B cell (primary cell): ENCODE measurements at regions not wholly inside any gene's neighbourhood (a gene's known extent, or its start where the extent isn't known, plus 50 kb on each side); places are given as distances from the start of the nearest gene placed in this dataset.

Experiments used
- ATAC-seq: fragments of 200-7000 bp; cut with Tn5 transposase; one replicate; pipeline ENCODE4 v1.10.0; 2021; ENCODE audit warnings: low read depth, mild to moderate bottlenecking, moderate number of reproducible peaks, moderate library complexity
- CTCF ChIA-PET: fragments of 350-600 bp; sonication (Branson Sonifier 250); formaldehyde crosslinking; loops from one replicate; lab custom pipeline; 2021; ENCODE audit warnings: antibody characterized with exemption, inconsistent platforms; lab: Charles Lee
- POLR2A ChIA-PET: fragments of 350-600 bp; sonication (Branson Sonifier 250); formaldehyde crosslinking; loops from one replicate; lab custom pipeline; 2021; ENCODE audit warnings: antibody characterized with exemption; lab: Charles Lee
- DNase-seq: peaks from one replicate; pipeline ENCODE4 v3.0.0; 2013
- H2AFZ ChIP-seq: 2 replicates; pipeline ENCODE4 v1.6.1; 2012; ENCODE audit warnings: mild to moderate bottlenecking, low read depth, low read length; ENCODE audit not compliant: insufficient read depth, poor library complexity, severe bottlenecking
- H3K27ac ChIP-seq, 2 donors: 1 replicate in 1 of 2; 2 replicates in 1 of 2; pipeline ENCODE4 v1.5.1; 2012 to 2013; ENCODE audit warnings: low read length in 2 of 2, mild to moderate bottlenecking in 2 of 2, moderate library complexity in 1 of 2
- H3K27me3 ChIP-seq, 4 experiments: fragments of 200-600 bp in 1 of 4; sonication (generic) in 1 of 4; replicated peaks in 1 of 4; 1 replicate in 2 of 4; 2 replicates in 2 of 4; pipeline versions ENCODE4 v1.6.1 to v1.7.0; 2013 to 2016; ENCODE audit warnings: low read length in 3 of 4, mild to moderate bottlenecking in 2 of 4, mixed read lengths in 1 of 4, moderate library complexity in 1 of 4; ENCODE audit not compliant: insufficient read depth in 4 of 4, control insufficient read depth in 3 of 4; ENCODE audit errors: control extremely low read depth in 1 of 4
- H3K36me3 ChIP-seq, 2 experiments: replicated peaks in 1 of 2; 1 replicate in 1 of 2; 2 replicates in 1 of 2; pipeline versions ENCODE4 v1.6.1 to v1.7.1; 2013; ENCODE audit warnings: low read length in 1 of 2; ENCODE audit not compliant: insufficient read depth in 2 of 2, control insufficient read depth in 1 of 2; ENCODE audit errors: control extremely low read depth in 1 of 2, extremely low read depth in 1 of 2
- H3K4me1 ChIP-seq, 2 donors: fragments of 200-600 bp in 1 of 2; sonication (generic) in 1 of 2; 1 replicate in 1 of 2; 2 replicates in 1 of 2; pipeline versions ENCODE4 v1.5.1 to v1.6.1; 2013 to 2017; ENCODE audit warnings: low read length in 2 of 2; ENCODE audit not compliant: control insufficient read depth in 2 of 2, insufficient read depth in 2 of 2
- H3K4me2 ChIP-seq: replicated peaks from 2 replicates; pipeline ENCODE3; 2012; ENCODE audit warnings: mild to moderate bottlenecking, low read depth, low read length; ENCODE audit not compliant: poor library complexity, severe bottlenecking
- H3K4me3 ChIP-seq, 5 experiments: fragments of 200-600 bp in 1 of 5; sonication (generic) in 1 of 5; 1 replicate in 3 of 5; 2 replicates in 2 of 5; pipeline versions ENCODE4 v1.5.1 to v1.7.0; 2011 to 2016; ENCODE audit warnings: low read length in 4 of 5, mild to moderate bottlenecking in 4 of 5, low read depth in 2 of 5, control low read depth in 1 of 5, moderate library complexity in 1 of 5; ENCODE audit not compliant: insufficient read depth in 1 of 5; ENCODE audit errors: control extremely low read depth in 1 of 5, extremely low read depth in 1 of 5
- H3K79me2 ChIP-seq: fragments of 200-600 bp; sonication (generic); one replicate; pipeline ENCODE4 v1.6.0; 2016; ENCODE audit warnings: low read length; ENCODE audit not compliant: control insufficient read depth, insufficient read depth
- H3K9ac ChIP-seq: fragments of 200-600 bp; sonication (generic); 2 replicates; pipeline ENCODE4 v1.6.1; 2017; ENCODE audit warnings: mild to moderate bottlenecking, low read length, moderate library complexity
- H3K9me3 ChIP-seq, 3 donors: one replicate each; pipeline versions ENCODE4 v1.6.1 to v1.7.1; 2013; ENCODE audit warnings: low read length in 2 of 3; ENCODE audit not compliant: control insufficient read depth in 2 of 3, insufficient read depth in 1 of 3; ENCODE audit errors: control extremely low read depth in 1 of 3
- H4K20me1 ChIP-seq: 2 replicates; pipeline ENCODE4 v1.6.0; 2012; ENCODE audit warnings: mild to moderate bottlenecking, low read length; ENCODE audit not compliant: insufficient read depth, control insufficient read depth, poor library complexity, severe bottlenecking
- H3K27ac Mint-ChIP-seq: one replicate; pipeline ENCODE4 v1.8.0; 2021; ENCODE audit warnings: mixed read lengths
- H3K27me3 Mint-ChIP-seq: one replicate; pipeline ENCODE4 v1.8.0; 2021; ENCODE audit warnings: mixed read lengths
- H3K4me1 Mint-ChIP-seq: one replicate; pipeline ENCODE4 v1.8.0; 2021; ENCODE audit warnings: mixed read lengths
- H3K4me3 Mint-ChIP-seq: one replicate; pipeline ENCODE4 v1.8.0; 2021; ENCODE audit warnings: mixed read lengths
- H3K9me3 Mint-ChIP-seq: one replicate; pipeline ENCODE4 v1.8.0; 2022; ENCODE audit warnings: mixed read lengths; ENCODE audit not compliant: insufficient read depth
- EZH2 ChIP-seq: IDR thresholded peaks from 2 replicates; pipeline ENCODE4 v1.6.1; 2012; ENCODE audit warnings: borderline replicate concordance, low read depth, mild to moderate bottlenecking, moderate library complexity, low read length; ENCODE audit not compliant: insufficient read depth, poor library complexity, severe bottlenecking
- WGBS: methylation state at CpG from one replicate; pipeline ENCODE4 v1.1.5; 2013; ENCODE audit warnings: missing lambda C conversion rate; ENCODE audit not compliant: insufficient coverage; 5-methylcytosine and 5-hydroxymethylcytosine counted together
- intact Hi-C: fragments of 100-400 bp; cut with micrococcal nuclease; formaldehyde crosslinking; loops from one replicate; pipeline ENCODE4 v1.10.0; 2022
- TF ChIP-seq, protein P1 (sequence below): fragments of 200-600 bp; IDR thresholded peaks from one replicate; pipeline ENCODE4 v1.8.0; 2022; ENCODE audit warnings: antibody characterized with exemption, mild to moderate bottlenecking

DNA sequence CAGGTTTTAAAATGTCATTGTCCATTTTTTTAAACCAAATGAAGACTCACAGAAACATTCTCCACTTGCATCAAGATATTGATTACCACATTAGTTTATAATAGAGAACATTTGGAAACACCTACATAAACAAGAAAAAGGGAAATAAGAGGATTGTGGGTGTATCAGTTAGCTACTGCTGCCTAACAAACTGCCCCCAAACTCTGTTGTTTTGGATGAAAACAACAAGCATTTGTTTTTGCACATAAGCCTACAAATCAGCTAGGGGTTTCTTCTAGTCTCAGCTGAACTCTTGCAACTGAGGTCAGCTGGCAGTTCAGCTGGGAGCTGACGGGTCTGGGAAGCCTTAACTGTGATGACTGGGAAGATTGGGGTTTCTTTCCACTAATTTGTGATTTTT lies 464.4 kb downstream of the COG6 start:
- ATAC-seq (no peak), DNase-seq (no peak)
- TF ChIP-seq, protein P1, sequence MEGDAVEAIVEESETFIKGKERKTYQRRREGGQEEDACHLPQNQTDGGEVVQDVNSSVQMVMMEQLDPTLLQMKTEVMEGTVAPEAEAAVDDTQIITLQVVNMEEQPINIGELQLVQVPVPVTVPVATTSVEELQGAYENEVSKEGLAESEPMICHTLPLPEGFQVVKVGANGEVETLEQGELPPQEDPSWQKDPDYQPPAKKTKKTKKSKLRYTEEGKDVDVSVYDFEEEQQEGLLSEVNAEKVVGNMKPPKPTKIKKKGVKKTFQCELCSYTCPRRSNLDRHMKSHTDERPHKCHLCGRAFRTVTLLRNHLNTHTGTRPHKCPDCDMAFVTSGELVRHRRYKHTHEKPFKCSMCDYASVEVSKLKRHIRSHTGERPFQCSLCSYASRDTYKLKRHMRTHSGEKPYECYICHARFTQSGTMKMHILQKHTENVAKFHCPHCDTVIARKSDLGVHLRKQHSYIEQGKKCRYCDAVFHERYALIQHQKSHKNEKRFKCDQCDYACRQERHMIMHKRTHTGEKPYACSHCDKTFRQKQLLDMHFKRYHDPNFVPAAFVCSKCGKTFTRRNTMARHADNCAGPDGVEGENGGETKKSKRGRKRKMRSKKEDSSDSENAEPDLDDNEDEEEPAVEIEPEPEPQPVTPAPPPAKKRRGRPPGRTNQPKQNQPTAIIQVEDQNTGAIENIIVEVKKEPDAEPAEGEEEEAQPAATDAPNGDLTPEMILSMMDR = no peak
- TF ChIP-seq EZH2 = no peak
- Histone ChIP-seq H3K4me3 (no peak overlapping the region), H3K4me1 (no peaks in the 10 kb centered on the region), H3K36me3 (no peaks in the 10 kb centered on the region), H3K4me2 (no peak overlapping the region), H3K79me2 (no peaks in the 10 kb centered on the region), H3K27me3 (no peaks in the 10 kb centered on the region), H3K27ac (no peak overlapping the region), H3K9ac (no peak overlapping the region), H3K9me3 (peaks cover 0 to 5% (median 4%) of the 10 kb centered on the region in 3 donors), H2AFZ (no peak overlapping the region), H4K20me1 (no peaks in the 10 kb centered on the region)
- WGBS = no CpG with 5 or more reads among the region's 1 CpG
- ChIA-PET CTCF (interaction anchor here (1.0 to 1.2 kb wide), 2 partner anchors 15 to 17 kb away, joined by 3 read pairs; no protein-coding TSS in a partner anchor), POLR2A (no interaction called here)
- Mint-ChIP-seq H3K4me1 (peaks cover 16% of the 10 kb centered on the region), H3K4me3 (no peak overlapping the region), H3K27ac (no peak overlapping the region), H3K9me3 (no peaks in the 10 kb centered on the region), H3K27me3 (no peaks in the 10 kb centered on the region)
- intact Hi-C loops = no loop called here

DNA sequence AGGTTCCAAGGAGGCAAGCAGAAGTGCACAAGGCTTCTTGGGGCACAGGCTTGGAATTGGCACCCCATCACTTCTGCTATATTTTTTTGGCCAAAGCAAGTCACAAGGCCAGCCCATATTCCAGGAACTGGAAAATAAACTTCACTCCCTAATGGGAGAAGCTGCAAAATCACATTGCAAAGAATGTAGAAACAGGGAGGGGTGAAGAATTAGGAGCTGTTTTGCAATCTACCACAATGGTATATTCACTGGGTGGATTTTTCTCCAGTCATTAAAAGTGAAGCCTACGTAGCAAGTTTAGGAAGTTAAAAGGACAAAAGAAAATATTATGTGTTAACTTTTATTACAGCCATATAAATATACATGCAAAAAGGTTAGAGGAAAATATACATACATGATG lies 464.8 kb downstream of the COG6 start:
- Histone ChIP-seq H3K79me2 (no peaks in the 10 kb centered on the region), H4K20me1 (no peaks in the 10 kb centered on the region), H2AFZ (no peak overlapping the region), H3K4me1 (peaks cover 4% of the 10 kb centered on the region in 2 donors), H3K9me3 (peaks cover 0 to 5% (median 4%) of the 10 kb centered on the region in 3 donors), H3K36me3 (no peaks in the 10 kb centered on the region), H3K9ac (no peak overlapping the region), H3K4me2 (no peak overlapping the region), H3K4me3 (no peak overlapping the region), H3K27me3 (no peaks in the 10 kb centered on the region), H3K27ac (no peak overlapping the region)
- Mint-ChIP-seq H3K4me1 (peaks cover 17% of the 10 kb centered on the region), H3K27ac (no peak overlapping the region), H3K4me3 (no peak overlapping the region), H3K9me3 (no peaks in the 10 kb centered on the region), H3K27me3 (no peaks in the 10 kb centered on the region)
- CTCF ChIA-PET = interaction anchor here (1.0 kb wide), 1 partner anchor 17 kb away, joined by 3 read pairs; no protein-coding TSS in a partner anchor
- WGBS = no CpG with 5 or more reads among the region's 1 CpG
- TF ChIP-seq, protein P1 = no peak
- TF ChIP-seq EZH2 = no peak
- no peak for DNase-seq
- intact Hi-C loops = no loop called here
- ATAC-seq = no peak
- POLR2A ChIA-PET = no interaction called here
